Effector memory CD4-positive, alpha-beta T cell (primary cell): ENCODE measurements at regions not wholly inside any gene's neighbourhood (a gene's known extent, or its start where the extent isn't known, plus 50 kb on each side); places are given as distances from the start of the nearest gene placed in this dataset.

Experiments
- DNase-seq, 3 donors: peaks; one replicate each; pipeline ENCODE4 v3.0.0-alpha.2; 2020
- H3K27ac ChIP-seq: 2 replicates; pipeline ENCODE4 v1.7.0; 2013; ENCODE audit warnings: mild to moderate bottlenecking, low read length, moderate library complexity; ENCODE audit not compliant: insufficient read depth, poor library complexity, severe bottlenecking
- H3K27me3 ChIP-seq: replicated peaks from 2 replicates; pipeline ENCODE4 v1.7.0; 2013; ENCODE audit warnings: mild to moderate bottlenecking, low read length; ENCODE audit not compliant: insufficient read depth, control insufficient read depth, poor library complexity, severe bottlenecking
- H3K36me3 ChIP-seq: 2 replicates; pipeline ENCODE4 v1.7.0; 2013; ENCODE audit warnings: mild to moderate bottlenecking, low read length, moderate library complexity; ENCODE audit not compliant: control insufficient read depth, insufficient read depth
- H3K4me1 ChIP-seq: 2 replicates; pipeline ENCODE4 v1.7.0; 2013; ENCODE audit warnings: low read length, mild to moderate bottlenecking; ENCODE audit not compliant: control insufficient read depth, insufficient read depth, poor library complexity, severe bottlenecking
- H3K4me3 ChIP-seq: 2 replicates; pipeline ENCODE4 v1.7.0; 2013; ENCODE audit warnings: low read length, low read depth, mild to moderate bottlenecking; ENCODE audit not compliant: insufficient read depth, poor library complexity, severe bottlenecking
- H3K9me3 ChIP-seq: 2 replicates; pipeline ENCODE4 v1.7.0; 2013; ENCODE audit warnings: mild to moderate bottlenecking, low read length, moderate library complexity; ENCODE audit not compliant: control insufficient read depth

DNA sequence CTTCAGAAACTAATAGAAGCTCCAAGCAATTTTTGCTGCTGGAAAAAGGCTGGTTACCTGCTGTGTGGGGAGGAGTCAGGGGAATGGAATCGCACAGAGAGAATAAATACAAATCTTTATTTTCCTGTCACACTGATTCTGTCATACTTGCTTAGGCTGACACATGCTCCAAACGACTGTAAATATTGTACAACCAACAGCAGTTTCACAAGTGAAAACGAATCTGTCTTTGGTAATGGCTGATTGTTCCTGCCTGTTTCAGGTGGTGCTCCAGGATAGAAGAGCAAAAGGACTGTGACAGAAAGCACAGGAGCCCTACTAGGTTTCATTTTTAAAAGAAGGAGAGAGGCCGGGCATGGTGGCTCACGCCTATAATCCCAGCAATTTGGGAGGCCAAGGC, 125.5 kb upstream of the DCLK2 start:
- H3K27me3 ChIP-seq = no peaks in the 10 kb centered on the region
- no peak overlapping the region for H3K27ac ChIP-seq
- DNase-seq = no peak
- no peaks in the 10 kb centered on the region for H3K9me3 ChIP-seq
- H3K4me1 ChIP-seq = no peaks in the 10 kb centered on the region
- H3K36me3 ChIP-seq = no peaks in the 10 kb centered on the region
- H3K4me3 ChIP-seq = no peak overlapping the region

GRCh38 chr4:149955780-149956390, 122.4 kb upstream of the DCLK2 start:
- Histone ChIP-seq H3K27me3 (no peaks in the 10 kb centered on the region), H3K9me3 (no peaks in the 10 kb centered on the region), H3K4me1 (no peaks in the 10 kb centered on the region), H3K4me3 (no peak overlapping the region), H3K36me3 (no peaks in the 10 kb centered on the region), H3K27ac (no peak overlapping the region)
- no peak for DNase-seq

GRCh38 chr4:149956678-149957077, 121.6 kb upstream of the DCLK2 start:
- H3K4me3 ChIP-seq = no peak overlapping the region
- H3K4me1 ChIP-seq = no peaks in the 10 kb centered on the region
- H3K9me3 ChIP-seq = no peaks in the 10 kb centered on the region
- H3K36me3 ChIP-seq = no peaks in the 10 kb centered on the region
- no peak for DNase-seq
- no peak overlapping the region for H3K27ac ChIP-seq
- no peaks in the 10 kb centered on the region for H3K27me3 ChIP-seq

DNA sequence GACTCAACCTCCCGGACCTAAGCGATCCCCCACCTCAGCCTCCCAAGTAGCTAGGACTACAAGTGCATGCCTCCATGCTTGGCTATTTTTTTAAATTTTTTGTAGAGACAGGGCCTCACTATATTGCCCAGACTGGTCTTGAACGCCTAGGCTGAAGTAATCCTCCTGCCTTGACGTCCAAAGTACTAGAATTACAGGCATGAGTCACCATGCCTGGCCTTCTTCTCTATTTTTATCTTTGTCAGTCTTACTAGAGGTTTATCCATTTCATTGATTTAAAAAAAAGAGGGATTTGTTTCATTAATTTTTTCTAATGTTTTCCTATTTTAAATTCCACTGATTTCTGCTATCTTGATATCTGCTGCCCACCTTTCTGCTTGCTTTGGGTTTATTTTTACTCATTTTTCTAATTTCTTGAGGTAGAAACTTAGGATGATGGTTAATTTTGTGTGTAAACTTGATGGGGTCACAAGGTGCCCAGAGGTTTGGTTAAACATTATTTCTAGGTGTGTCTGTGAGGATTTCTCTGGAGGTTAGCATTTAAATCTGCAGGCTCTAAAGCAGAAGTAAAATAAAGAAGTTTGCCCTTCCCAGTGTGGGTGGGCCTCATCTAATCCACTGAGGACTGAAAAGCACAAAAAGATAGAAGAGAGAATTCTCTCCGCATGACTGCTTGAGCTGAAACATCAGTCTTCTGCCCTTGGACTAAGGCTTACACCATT, 116.2 kb upstream of the DCLK2 start:
- Histone ChIP-seq H3K27me3 (no peaks in the 10 kb centered on the region), H3K4me1 (no peaks in the 10 kb centered on the region), H3K9me3 (no peaks in the 10 kb centered on the region), H3K27ac (no peak overlapping the region), H3K36me3 (no peaks in the 10 kb centered on the region), H3K4me3 (no peak overlapping the region)
- no peak for DNase-seq

DNA sequence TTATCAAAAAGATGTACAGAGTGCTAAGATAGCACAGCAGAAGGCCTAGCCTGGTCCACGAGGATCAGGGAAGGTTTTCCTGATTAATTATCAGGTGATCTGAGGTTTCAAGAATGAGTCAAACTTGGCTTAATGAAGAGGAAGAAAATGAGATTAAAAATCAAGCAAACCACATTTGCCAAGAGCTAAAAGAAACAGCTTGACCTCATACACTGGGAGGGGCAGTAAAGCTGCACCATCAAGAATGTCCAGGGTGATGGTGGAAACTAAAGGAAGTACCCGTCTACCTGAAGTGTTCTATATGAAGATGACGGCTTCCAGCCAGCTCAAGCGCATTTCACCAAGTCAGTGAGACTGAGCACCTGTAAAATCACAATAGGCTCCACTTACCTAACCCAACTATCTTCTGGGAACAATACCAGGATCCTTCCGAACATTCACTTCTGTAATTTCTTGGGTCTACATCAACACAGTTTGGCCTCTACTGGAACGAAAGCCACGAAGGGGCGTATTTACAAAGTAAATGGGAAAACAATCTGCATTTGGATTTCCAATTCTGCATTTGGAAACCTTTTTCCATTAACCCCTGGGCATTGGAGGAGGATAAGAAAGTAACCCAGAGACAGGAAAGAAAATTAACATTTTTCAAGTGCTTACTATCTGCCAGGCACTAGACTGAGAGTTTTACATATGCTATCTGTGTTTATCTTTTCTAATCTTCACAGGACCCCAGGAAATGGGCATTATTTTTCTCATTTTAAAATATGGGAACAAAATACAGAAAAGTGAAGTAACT, 114.0 kb upstream of the DCLK2 start:
- no peaks in the 10 kb centered on the region for H3K27me3 ChIP-seq
- no peak overlapping the region for H3K4me3 ChIP-seq
- H3K9me3 ChIP-seq = no peaks in the 10 kb centered on the region
- no peak overlapping the region for H3K27ac ChIP-seq
- DNase-seq = no peak
- no peaks in the 10 kb centered on the region for H3K4me1 ChIP-seq
- no peaks in the 10 kb centered on the region for H3K36me3 ChIP-seq

GRCh38 chr4:149965206-149965605, 113.0 kb upstream of the DCLK2 start:
- no peaks in the 10 kb centered on the region for H3K27me3 ChIP-seq
- no peaks in the 10 kb centered on the region for H3K4me1 ChIP-seq
- no peaks in the 10 kb centered on the region for H3K9me3 ChIP-seq
- H3K27ac ChIP-seq = no peak overlapping the region
- no peak for DNase-seq
- H3K4me3 ChIP-seq = no peak overlapping the region
- H3K36me3 ChIP-seq = no peaks in the 10 kb centered on the region

DNA sequence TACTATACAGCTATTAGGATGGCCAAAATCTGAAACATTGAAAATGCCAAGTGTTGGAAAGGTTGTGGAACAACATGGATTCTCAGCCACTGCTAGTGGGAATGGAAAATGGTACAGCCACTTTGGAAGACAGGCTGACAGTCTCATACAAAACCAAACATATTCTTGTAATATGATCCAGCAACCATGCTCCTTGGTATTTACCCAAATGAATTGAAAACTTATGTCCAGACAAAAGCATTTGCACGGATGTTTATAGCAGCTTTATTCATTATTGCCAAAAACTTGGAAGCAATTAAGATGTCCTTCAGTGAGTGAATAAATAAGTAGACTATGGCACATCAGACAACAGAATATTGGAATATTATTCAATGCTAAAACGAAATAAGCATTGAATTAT, 105.8 kb upstream of the DCLK2 start:
- no peaks in the 10 kb centered on the region for H3K9me3 ChIP-seq
- H3K36me3 ChIP-seq = no peaks in the 10 kb centered on the region
- H3K4me1 ChIP-seq = no peaks in the 10 kb centered on the region
- H3K4me3 ChIP-seq = no peak overlapping the region
- no peaks in the 10 kb centered on the region for H3K27me3 ChIP-seq
- no peak for DNase-seq
- no peak overlapping the region for H3K27ac ChIP-seq

DNA sequence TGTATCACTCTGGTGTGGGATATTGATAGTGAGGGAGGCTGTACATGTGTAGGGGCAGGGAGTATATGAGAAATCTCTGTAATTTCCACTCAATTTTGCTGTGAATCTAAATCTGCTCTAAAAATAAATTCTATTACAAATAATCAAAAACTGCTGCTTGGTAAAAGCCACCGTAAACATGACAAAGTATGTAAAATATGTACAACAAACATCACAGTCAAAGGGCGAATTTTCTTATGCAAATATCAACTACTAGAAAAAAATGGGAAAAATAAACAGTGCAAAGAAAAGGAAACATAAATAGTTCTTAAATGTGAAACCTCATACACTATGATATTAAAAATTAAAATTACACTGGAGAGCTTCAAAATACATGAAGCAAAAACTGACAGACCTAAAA, 105.1 kb upstream of the DCLK2 start:
- no peak overlapping the region for H3K4me3 ChIP-seq
- DNase-seq = no peak
- no peak overlapping the region for H3K27ac ChIP-seq
- no peaks in the 10 kb centered on the region for H3K27me3 ChIP-seq
- no peaks in the 10 kb centered on the region for H3K36me3 ChIP-seq
- H3K9me3 ChIP-seq = no peaks in the 10 kb centered on the region
- H3K4me1 ChIP-seq = no peaks in the 10 kb centered on the region

DNA sequence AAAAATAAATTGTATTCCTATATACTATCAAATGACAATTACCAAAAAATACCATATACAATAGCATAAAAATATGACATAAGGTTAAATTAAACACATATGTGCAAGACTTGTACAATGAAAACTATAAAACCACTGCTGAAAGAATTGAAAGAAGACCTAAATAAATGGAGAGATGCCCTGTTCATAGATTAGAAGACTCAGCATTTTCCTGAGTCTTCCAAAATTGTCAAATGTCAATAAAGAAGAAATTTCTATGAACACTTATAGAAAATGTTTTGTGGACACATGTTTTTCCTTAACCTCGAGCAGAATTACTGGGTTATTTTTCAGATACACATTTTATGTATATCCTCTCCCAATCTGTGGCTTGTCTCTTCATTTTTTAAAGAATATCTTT, 103.1 kb upstream of the DCLK2 start:
- H3K27me3 ChIP-seq = no peaks in the 10 kb centered on the region
- H3K4me1 ChIP-seq = no peaks in the 10 kb centered on the region
- H3K4me3 ChIP-seq = no peak overlapping the region
- H3K9me3 ChIP-seq = no peaks in the 10 kb centered on the region
- no peak overlapping the region for H3K27ac ChIP-seq
- DNase-seq = no peak
- H3K36me3 ChIP-seq = no peaks in the 10 kb centered on the region

- no peaks in the 10 kb centered on the region for H3K27me3 ChIP-seq
- H3K27ac ChIP-seq = no peak overlapping the region
- no peaks in the 10 kb centered on the region for H3K9me3 ChIP-seq
- H3K4me3 ChIP-seq = no peak overlapping the region
- DNase-seq = no peak
- H3K4me1 ChIP-seq = no peaks in the 10 kb centered on the region
- no peaks in the 10 kb centered on the region for H3K36me3 ChIP-seq
Observed at GRCh38 chr4:149980121-149980682, 98.0 kb upstream of the DCLK2 start.
